Small intestine (tissue), 7 donors: ENCODE measurements at regions not wholly inside any gene's neighbourhood (a gene's known extent, or its start where the extent isn't known, plus 50 kb on each side); places are given as distances from the start of the nearest gene placed in this dataset.

Experiments
- DNase-seq, 2 donors: peaks; one replicate each; pipeline versions ENCODE4 v3.0.0 to v3.0.0-alpha.2; 2013
- FAIRE-seq: peaks from 2 replicates; lab custom pipeline; 2012; peaks lifted over from hg19 to GRCh38; lab: Jason Lieb, UNC
- H3K27ac ChIP-seq, 3 donors: one replicate each; pipeline ENCODE4 v1.5.1; 2013; ENCODE audit warnings: low read length in 2 of 3, mild to moderate bottlenecking in 2 of 3, control low read depth in 1 of 3, inconsistent platforms in 1 of 3, low read depth in 1 of 3, moderate library complexity in 1 of 3
- H3K27me3 ChIP-seq, 3 donors: one replicate each; pipeline ENCODE4 v1.6.1; 2013; ENCODE audit warnings: low read length in 3 of 3, inconsistent platforms in 1 of 3; ENCODE audit not compliant: control insufficient read depth in 3 of 3, insufficient read depth in 3 of 3
- H3K36me3 ChIP-seq, 3 donors: one replicate each; pipeline ENCODE4 v1.6.1; 2013; ENCODE audit warnings: low read length in 3 of 3, inconsistent platforms in 1 of 3, low read depth in 1 of 3, mild to moderate bottlenecking in 1 of 3, moderate library complexity in 1 of 3; ENCODE audit not compliant: control insufficient read depth in 3 of 3, insufficient read depth in 2 of 3
- H3K4me1 ChIP-seq, 3 donors: one replicate each; pipeline ENCODE4 v1.6.1; 2013; ENCODE audit warnings: low read length in 2 of 3, inconsistent platforms in 1 of 3, low read depth in 1 of 3, mild to moderate bottlenecking in 1 of 3, moderate library complexity in 1 of 3; ENCODE audit not compliant: control insufficient read depth in 3 of 3, insufficient read depth in 2 of 3
- H3K4me3 ChIP-seq, 3 donors: one replicate each; pipeline ENCODE4 v1.5.1; 2013; ENCODE audit warnings: low read length in 3 of 3, control low read depth in 1 of 3, inconsistent platforms in 1 of 3, low read depth in 1 of 3, mild to moderate bottlenecking in 1 of 3, moderate library complexity in 1 of 3
- H3K9me3 ChIP-seq, 2 donors: one replicate each; pipeline ENCODE4 v1.6.1; 2013; ENCODE audit warnings: low read depth in 1 of 2, low read length in 1 of 2; ENCODE audit not compliant: control insufficient read depth in 2 of 2, insufficient read depth in 1 of 2
- WGBS, 3 donors: extraction: QIAGEN DNeasy Blood & Tissue Kit; methylation state at CpG; one replicate each; pipeline ENCODE4 v1.1.7; 2013; 5-methylcytosine and 5-hydroxymethylcytosine counted together
- donor health status: healthy with polysubstance abuse.
- donor health status: control.
- donor health status: control.
- donor health status: Bipolar disorder and iron deficiency.
- donor health status: healthy.

GRCh38 chr17:6209829-6210228 is 139.7 kb downstream of the WSCD1 start:
- no peaks in the 10 kb centered on the region for H3K36me3 ChIP-seq
- no peak overlapping the region for H3K27ac ChIP-seq
- no peaks in the 10 kb centered on the region for H3K4me1 ChIP-seq
- WGBS, 3 donors = 71 to 86% (median 84%) methylated on average over 5 of the region's 5 CpGs
- no peaks in the 10 kb centered on the region for H3K9me3 ChIP-seq
- FAIRE-seq = no peak
- DNase-seq = no peak
- no peak overlapping the region for H3K4me3 ChIP-seq
- no peaks in the 10 kb centered on the region for H3K27me3 ChIP-seq

- no peak for DNase-seq
Observed at GRCh38 chr17:6208608-6209180, 138.5 kb downstream of the WSCD1 start.

GRCh38 chr17:6205525-6205924 is 135.3 kb downstream of the WSCD1 start:
- Histone ChIP-seq H3K27ac (no peak overlapping the region), H3K4me1 (no peaks in the 10 kb centered on the region), H3K4me3 (no peak overlapping the region), H3K9me3 (no peaks in the 10 kb centered on the region), H3K36me3 (no peaks in the 10 kb centered on the region), H3K27me3 (no peaks in the 10 kb centered on the region)
- DNase-seq (no peak), FAIRE-seq (no peak)
- 75 to 86% (median 76%) methylated on average over 6 of the region's 6 CpGs for WGBS, 3 donors

More at GRCh38 chr17:6208608-6209180, 138.5 kb downstream of the WSCD1 start:
- Histone ChIP-seq H3K4me3 (no peak overlapping the region), H3K27ac (no peak overlapping the region), H3K27me3 (no peaks in the 10 kb centered on the region), H3K36me3 (no peaks in the 10 kb centered on the region), H3K9me3 (no peaks in the 10 kb centered on the region), H3K4me1 (no peaks in the 10 kb centered on the region)
- 67 to 78% (median 74%) methylated on average over 15 to 16 of the region's 16 CpGs for WGBS, 3 donors
- no peak for FAIRE-seq

GRCh38 chr17:6205033-6205432 is 134.9 kb downstream of the WSCD1 start:
- 45 to 62% (median 51%) methylated on average over 4 of the region's 4 CpGs for WGBS, 3 donors
- Histone ChIP-seq H3K9me3 (no peaks in the 10 kb centered on the region), H3K4me1 (no peaks in the 10 kb centered on the region), H3K36me3 (no peaks in the 10 kb centered on the region), H3K27me3 (no peaks in the 10 kb centered on the region), H3K4me3 (no peak overlapping the region), H3K27ac (no peak overlapping the region)
- no peak for FAIRE-seq
- DNase-seq = no peak

- no peak for DNase-seq
- no peaks in the 10 kb centered on the region for H3K9me3 ChIP-seq
Observed at GRCh38 chr17:6204203-6204722, 134.1 kb downstream of the WSCD1 start.

GRCh38 chr17:6196355-6196754 is 126.2 kb downstream of the WSCD1 start:
- Histone ChIP-seq H3K9me3 (no peaks in the 10 kb centered on the region), H3K4me1 (no peaks in the 10 kb centered on the region), H3K27me3 (no peaks in the 10 kb centered on the region), H3K27ac (no peak overlapping the region), H3K4me3 (no peak overlapping the region), H3K36me3 (no peaks in the 10 kb centered on the region)
- 83 to 87% (median 86%) methylated on average over 4 of the region's 4 CpGs for WGBS, 3 donors
- FAIRE-seq = no peak
- no peak for DNase-seq

More at GRCh38 chr17:6204203-6204722, 134.1 kb downstream of the WSCD1 start:
- WGBS, 3 donors = 70 to 78% (median 75%) methylated on average over 10 of the region's 10 CpGs
- H3K36me3 ChIP-seq = no peaks in the 10 kb centered on the region
- H3K27me3 ChIP-seq = no peaks in the 10 kb centered on the region
- H3K27ac ChIP-seq = no peak overlapping the region
- H3K4me1 ChIP-seq = no peaks in the 10 kb centered on the region
- no peak overlapping the region for H3K4me3 ChIP-seq
- FAIRE-seq = no peak

GRCh38 chr17:6195123-6195522 is 124.9 kb downstream of the WSCD1 start:
- H3K36me3 ChIP-seq = no peaks in the 10 kb centered on the region
- 39 to 56% (median 52%) methylated on average over 1 of the region's 1 CpG for WGBS, 3 donors
- H3K4me1 ChIP-seq = no peaks in the 10 kb centered on the region
- no peak for DNase-seq
- H3K4me3 ChIP-seq = no peak overlapping the region
- H3K27me3 ChIP-seq = no peaks in the 10 kb centered on the region
- no peak overlapping the region for H3K27ac ChIP-seq
- no peak for FAIRE-seq
- H3K9me3 ChIP-seq = no peaks in the 10 kb centered on the region

- no peak for DNase-seq
- Histone ChIP-seq H3K27me3 (no peaks in the 10 kb centered on the region), H3K4me3 (no peak overlapping the region), H3K36me3 (no peaks in the 10 kb centered on the region), H3K4me1 (no peaks in the 10 kb centered on the region), H3K27ac (no peak overlapping the region), H3K9me3 (no peaks in the 10 kb centered on the region)
- FAIRE-seq = no peak
- 75 to 76% (median 75%) methylated on average over 18 of the region's 18 CpGs for WGBS, 3 donors
Observed at GRCh38 chr17:6191405-6192324, 121.5 kb downstream of the WSCD1 start.
